ENCODE measurements at regions not wholly inside any gene's neighbourhood (a gene's known extent, or its start where the extent isn't known, plus 50 kb on each side); places are given as distances from the start of the nearest gene placed in this dataset.

DNA sequence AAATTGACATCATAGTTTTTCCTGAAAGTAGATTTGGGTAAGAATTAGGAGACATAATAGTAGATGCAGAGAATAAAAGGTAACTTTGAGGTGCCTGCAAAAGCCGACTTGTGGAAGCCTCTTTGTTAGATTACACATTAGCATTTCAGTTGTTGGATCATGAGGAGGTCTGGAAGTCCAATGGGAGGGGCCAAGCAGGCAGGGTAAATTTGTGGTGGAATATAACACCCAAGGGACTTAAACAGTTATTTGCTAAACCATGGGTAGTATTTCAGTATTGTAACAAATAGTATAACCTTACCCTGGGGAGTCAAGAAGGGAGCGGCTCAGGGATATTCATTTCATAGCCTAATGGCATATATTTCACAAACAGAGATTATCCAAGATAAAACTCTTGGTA lies 810.7 kb upstream of the AMOT start:
- BruUV-seq (replicated peaks): no TSS peak
- H3K4me2 ChIP-seq (ENCODE audit: low read length): no peak overlapping the region
- intact Hi-C loops (cut with micrococcal nuclease; ENCODE audit: unreplicated experiment): no loop called here
- no peak overlapping the region for H3K27ac ChIP-seq (ENCODE audit: low read depth, low read length, poor library complexity, severe bottlenecking)
- no peaks in the 10 kb centered on the region for H3K9me3 ChIP-seq (ENCODE audit: low read length)
- H3K4me1 ChIP-seq (ENCODE audit: insufficient read depth, low read length, poor library complexity, severe bottlenecking): no peaks in the 10 kb centered on the region
- TF ChIP-seq EZH2phosphoT487 (IDR thresholded peaks at IDR 0.05; ENCODE audit: borderline replicate concordance, low read depth, low read length): no peak
- TF ChIP-seq, protein P1, sequence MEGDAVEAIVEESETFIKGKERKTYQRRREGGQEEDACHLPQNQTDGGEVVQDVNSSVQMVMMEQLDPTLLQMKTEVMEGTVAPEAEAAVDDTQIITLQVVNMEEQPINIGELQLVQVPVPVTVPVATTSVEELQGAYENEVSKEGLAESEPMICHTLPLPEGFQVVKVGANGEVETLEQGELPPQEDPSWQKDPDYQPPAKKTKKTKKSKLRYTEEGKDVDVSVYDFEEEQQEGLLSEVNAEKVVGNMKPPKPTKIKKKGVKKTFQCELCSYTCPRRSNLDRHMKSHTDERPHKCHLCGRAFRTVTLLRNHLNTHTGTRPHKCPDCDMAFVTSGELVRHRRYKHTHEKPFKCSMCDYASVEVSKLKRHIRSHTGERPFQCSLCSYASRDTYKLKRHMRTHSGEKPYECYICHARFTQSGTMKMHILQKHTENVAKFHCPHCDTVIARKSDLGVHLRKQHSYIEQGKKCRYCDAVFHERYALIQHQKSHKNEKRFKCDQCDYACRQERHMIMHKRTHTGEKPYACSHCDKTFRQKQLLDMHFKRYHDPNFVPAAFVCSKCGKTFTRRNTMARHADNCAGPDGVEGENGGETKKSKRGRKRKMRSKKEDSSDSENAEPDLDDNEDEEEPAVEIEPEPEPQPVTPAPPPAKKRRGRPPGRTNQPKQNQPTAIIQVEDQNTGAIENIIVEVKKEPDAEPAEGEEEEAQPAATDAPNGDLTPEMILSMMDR (conservative IDR thresholded peaks at IDR 0.05; ENCODE audit: low read length): no peak
- no peak for DNase-seq (ENCODE audit: low spot score)
- no peaks in the 10 kb centered on the region for H3K9me2 ChIP-seq (ENCODE audit: insufficient read depth, low read length)
- ChIA-PET POLR2A (no interaction called here), CTCF (ENCODE audit: unreplicated experiment) (no interaction called here)
- no peaks in the 10 kb centered on the region for H3K79me2 ChIP-seq (ENCODE audit: insufficient read depth, low read depth, low read length)
- no peaks in the 10 kb centered on the region for H3K36me3 ChIP-seq (ENCODE audit: insufficient read depth, low read length)
- H3K4me3 ChIP-seq (ENCODE audit: low read depth, low read length, poor library complexity, severe bottlenecking): no peak overlapping the region
- H2AFZ ChIP-seq (ENCODE audit: low read length): no peak overlapping the region
- no peaks in the 10 kb centered on the region for H4K20me1 ChIP-seq (ENCODE audit: insufficient read depth, low read length)

DNA sequence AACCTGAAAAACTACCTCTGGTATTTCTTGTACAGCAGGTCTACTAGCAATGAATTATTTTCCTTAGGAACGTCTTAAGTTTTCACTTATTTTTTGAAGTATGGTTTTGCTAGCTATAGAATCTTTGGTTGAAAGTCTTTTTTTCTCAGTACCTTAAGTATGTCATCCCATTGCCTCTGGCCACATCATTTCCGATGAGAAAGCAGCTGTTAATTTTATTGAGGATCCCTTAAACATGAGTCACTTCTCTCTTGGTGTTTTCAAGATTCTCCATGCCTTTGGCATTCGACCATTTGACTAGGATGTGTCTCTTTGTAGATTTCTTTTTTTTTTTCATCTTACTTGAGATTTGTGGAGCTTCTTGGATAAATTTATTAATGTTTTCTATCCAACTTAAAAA lies 803.8 kb upstream of the AMOT start:
- H3K36me3 ChIP-seq (ENCODE audit: insufficient read depth, low read length): no peaks in the 10 kb centered on the region
- H3K4me2 ChIP-seq (ENCODE audit: low read length): no peak overlapping the region
- no peaks in the 10 kb centered on the region for H3K9me2 ChIP-seq (ENCODE audit: insufficient read depth, low read length)
- POLR2A ChIA-PET: no interaction called here
- no peaks in the 10 kb centered on the region for H4K20me1 ChIP-seq (ENCODE audit: insufficient read depth, low read length)
- H3K4me3 ChIP-seq (ENCODE audit: low read depth, low read length, poor library complexity, severe bottlenecking): no peak overlapping the region
- H3K9me3 ChIP-seq (ENCODE audit: low read length): no peaks in the 10 kb centered on the region
- no TSS peak for BruUV-seq (replicated peaks)
- no peak overlapping the region for H2AFZ ChIP-seq (ENCODE audit: low read length)
- no peaks in the 10 kb centered on the region for H3K79me2 ChIP-seq (ENCODE audit: insufficient read depth, low read depth, low read length)
- CTCF ChIA-PET (ENCODE audit: unreplicated experiment): no interaction called here
- no peak for DNase-seq (ENCODE audit: low spot score)
- H3K4me1 ChIP-seq (ENCODE audit: insufficient read depth, low read length, poor library complexity, severe bottlenecking): no peaks in the 10 kb centered on the region
- intact Hi-C loops (cut with micrococcal nuclease; ENCODE audit: unreplicated experiment): no loop called here
- H3K27ac ChIP-seq (ENCODE audit: low read depth, low read length, poor library complexity, severe bottlenecking): no peak overlapping the region
- TF ChIP-seq EZH2phosphoT487 (IDR thresholded peaks at IDR 0.05; ENCODE audit: borderline replicate concordance, low read depth, low read length): no peak
- TF ChIP-seq, protein P1 (conservative IDR thresholded peaks at IDR 0.05; ENCODE audit: low read length): no peak

DNA sequence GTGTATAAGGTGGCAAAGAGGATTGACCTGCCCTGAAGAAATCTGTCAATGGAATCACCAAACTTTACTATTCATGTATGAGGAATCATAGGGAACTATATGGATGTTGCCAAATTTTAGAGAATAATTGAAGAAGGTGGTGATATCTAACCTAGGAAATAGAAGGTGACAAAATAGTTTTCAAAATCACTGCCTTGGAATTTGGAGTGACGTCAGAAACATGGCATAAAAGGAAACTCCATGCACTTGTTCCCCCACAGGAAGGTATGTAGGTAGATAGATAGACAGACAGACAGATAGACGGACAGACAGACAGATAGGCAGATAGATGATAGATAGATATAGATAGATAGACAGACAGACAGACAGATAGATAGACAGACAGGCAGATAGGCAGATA lies 793.9 kb upstream of the AMOT start:
- no peaks in the 10 kb centered on the region for H3K9me2 ChIP-seq (ENCODE audit: insufficient read depth, low read length)
- intact Hi-C loops (cut with micrococcal nuclease; ENCODE audit: unreplicated experiment): no loop called here
- H3K79me2 ChIP-seq (ENCODE audit: insufficient read depth, low read depth, low read length): no peaks in the 10 kb centered on the region
- DNase-seq (ENCODE audit: low spot score): no peak
- TF ChIP-seq, protein P1 (conservative IDR thresholded peaks at IDR 0.05; ENCODE audit: low read length): no peak
- no peak for TF ChIP-seq EZH2phosphoT487 (IDR thresholded peaks at IDR 0.05; ENCODE audit: borderline replicate concordance, low read depth, low read length)
- POLR2A ChIA-PET: no interaction called here
- no TSS peak for BruUV-seq (replicated peaks)
- no peaks in the 10 kb centered on the region for H3K36me3 ChIP-seq (ENCODE audit: insufficient read depth, low read length)
- no peak overlapping the region for H3K4me3 ChIP-seq (ENCODE audit: low read depth, low read length, poor library complexity, severe bottlenecking)
- H3K4me1 ChIP-seq (ENCODE audit: insufficient read depth, low read length, poor library complexity, severe bottlenecking): no peaks in the 10 kb centered on the region
- CTCF ChIA-PET (ENCODE audit: unreplicated experiment): no interaction called here
- H3K27ac ChIP-seq (ENCODE audit: low read depth, low read length, poor library complexity, severe bottlenecking): no peak overlapping the region
- H4K20me1 ChIP-seq (ENCODE audit: insufficient read depth, low read length): no peaks in the 10 kb centered on the region
- no peak overlapping the region for H3K4me2 ChIP-seq (ENCODE audit: low read length)
- H3K9me3 ChIP-seq (ENCODE audit: low read length): no peaks in the 10 kb centered on the region
- H2AFZ ChIP-seq (ENCODE audit: low read length): no peak overlapping the region

Data from OCI-LY7 (cell line).